ENCODE measurements at regions not wholly inside any gene's neighbourhood (a gene's known extent, or its start where the extent isn't known, plus 50 kb on each side); places are given as distances from the start of the nearest gene placed in this dataset.

GRCh38 chr4:185893500-185893899 lies 81.5 kb upstream of the SORBS2 start:
- TF ChIP-seq CTCF (IDR thresholded peaks at IDR 0.05; ENCODE audit: low read length) (no peak), EZH2 (IDR thresholded peaks at IDR 0.05; ENCODE audit: borderline replicate concordance, low read length) (no peak)

Measured in OCI-LY1 (cell line).